PC-9 (cell line): ENCODE measurements at regions not wholly inside any gene's neighbourhood (a gene's known extent, or its start where the extent isn't known, plus 50 kb on each side); places are given as distances from the start of the nearest gene placed in this dataset.

ENCODE experiments used
- BruUV-seq: library from RNA; stranded (reverse); fragments of 400-500 nt; replicated peaks from 2 replicates; lab custom pipeline; 2021; lab: Mats Ljungman, UMichigan
- CTCF ChIA-PET: fragments of 300-600 bp; sonication (Branson Sonifier 250); formaldehyde crosslinking; loops from one replicate; lab custom pipeline; 2022; ENCODE audit warnings: antibody characterized with exemption; lab: Charles Lee
- POLR2A ChIA-PET: fragments of 300-600 bp; sonication (Branson Sonifier 250); formaldehyde crosslinking; loops from one replicate; lab custom pipeline; 2022; ENCODE audit warnings: antibody characterized with exemption; ENCODE audit not compliant: unreplicated experiment; lab: Charles Lee
- DNase-seq, 2 experiments: peaks; one replicate each; pipeline versions ENCODE4 v3.0.0 to v3.0.0-alpha.2; 2015 to 2022; ENCODE audit warnings: mixed read lengths in 1 of 2
- H2AFZ ChIP-seq: fragments of 200-600 bp; sonication (generic); 2 replicates; pipeline ENCODE4 v1.8.1; 2017; ENCODE audit warnings: antibody characterized with exemption
- H3F3A ChIP-seq: fragments of 200-600 bp; sonication (generic); 2 replicates; pipeline ENCODE4 v1.8.1; 2017; ENCODE audit warnings: antibody characterized with exemption, mild to moderate bottlenecking, low read depth; ENCODE audit not compliant: insufficient read depth
- H3K27ac ChIP-seq: fragments of 200-600 bp; sonication (generic); 2 replicates; pipeline ENCODE4 v1.6.1; 2016; ENCODE audit warnings: mixed run types
- H3K27me3 ChIP-seq: fragments of 200-600 bp; sonication (generic); 2 replicates; pipeline ENCODE4 v1.6.1; 2016; ENCODE audit warnings: low read depth, mixed run types; ENCODE audit not compliant: insufficient read depth
- H3K36me3 ChIP-seq: fragments of 200-600 bp; sonication (generic); 2 replicates; pipeline ENCODE4 v1.6.1; 2016; ENCODE audit warnings: low read depth, mixed run types
- H3K4me1 ChIP-seq: fragments of 200-600 bp; sonication (generic); replicated peaks from 2 replicates; pipeline ENCODE4 v1.6.1; 2016; ENCODE audit warnings: mixed run types; ENCODE audit not compliant: insufficient read depth
- H3K4me2 ChIP-seq: fragments of 200-600 bp; sonication (generic); 2 replicates; pipeline ENCODE4 v1.6.1; 2017; ENCODE audit warnings: mixed run types
- H3K4me3 ChIP-seq: fragments of 200-600 bp; sonication (generic); 2 replicates; pipeline ENCODE4 v1.6.1; 2016; ENCODE audit warnings: mixed run types
- H3K79me2 ChIP-seq: fragments of 200-600 bp; sonication (generic); 2 replicates; pipeline ENCODE4 v1.6.1; 2017; ENCODE audit warnings: low read depth, mixed run types
- H3K9me2 ChIP-seq: fragments of 200-600 bp; sonication (generic); 2 replicates; pipeline ENCODE4 v1.8.1; 2017; ENCODE audit warnings: mild to moderate bottlenecking; ENCODE audit not compliant: insufficient read depth
- H3K9me3 ChIP-seq: fragments of 200-600 bp; sonication (generic); 2 replicates; pipeline ENCODE4 v1.8.1; 2016; ENCODE audit warnings: low read depth; ENCODE audit not compliant: insufficient read depth
- H4K20me1 ChIP-seq: fragments of 200-600 bp; sonication (generic); 2 replicates; pipeline ENCODE4 v1.8.1; 2017; ENCODE audit not compliant: insufficient read depth
- CTCF ChIP-seq: fragments of 200-600 bp; sonication (generic); conservative IDR thresholded peaks from 2 replicates; pipeline ENCODE4 v1.6.1; 2017; ENCODE audit warnings: mixed run types, antibody characterized with exemption, mild to moderate bottlenecking, moderate library complexity
- EZH2 ChIP-seq: fragments of 200-600 bp; sonication (generic); IDR thresholded peaks from 2 replicates; pipeline ENCODE4 v1.8.0; 2017; ENCODE audit warnings: antibody characterized with exemption, low read depth
- intact Hi-C: fragments of 100-400 bp; cut with micrococcal nuclease; formaldehyde crosslinking; loops from one replicate; pipeline ENCODE4 v1.10.0; 2022; ENCODE audit not compliant: unreplicated experiment

- DNase-seq, result no peak
- H3K9me2 ChIP-seq, result no peaks in the 10 kb centered on the region
- H3K4me1 ChIP-seq, result no peaks in the 10 kb centered on the region
- intact Hi-C loops, result no loop called here
- H4K20me1 ChIP-seq, result no peaks in the 10 kb centered on the region
- BruUV-seq, result no TSS peak
- H3K27me3 ChIP-seq, result no peaks in the 10 kb centered on the region
- H3F3A ChIP-seq, result no peaks in the 10 kb centered on the region
- TF ChIP-seq EZH2, result no peak
- TF ChIP-seq CTCF, result no peak
- H3K27ac ChIP-seq, result no peak overlapping the region
- ChIA-PET POLR2A (no interaction called here), CTCF (no interaction called here)
- no peaks in the 10 kb centered on the region for H3K36me3 ChIP-seq
- H3K4me2 ChIP-seq, result no peak overlapping the region
- no peaks in the 10 kb centered on the region for H3K79me2 ChIP-seq
- no peak overlapping the region for H2AFZ ChIP-seq
- no peaks in the 10 kb centered on the region for H3K9me3 ChIP-seq
- H3K4me3 ChIP-seq, result no peak overlapping the region
Observed at GRCh38 chr4:58734030-58734674, 1624.0 kb upstream of the IGFBP7 start.

GRCh38 chr4:58732973-58733372 lies 1622.8 kb upstream of the IGFBP7 start:
- ChIA-PET POLR2A (no interaction called here), CTCF (no interaction called here)
- no peaks in the 10 kb centered on the region for H3K9me3 ChIP-seq
- no peaks in the 10 kb centered on the region for H3K4me1 ChIP-seq
- H3K4me3 ChIP-seq, result no peak overlapping the region
- no peaks in the 10 kb centered on the region for H3K79me2 ChIP-seq
- H3K27me3 ChIP-seq, result no peaks in the 10 kb centered on the region
- no TSS peak for BruUV-seq
- TF ChIP-seq CTCF, result no peak
- no peak for TF ChIP-seq EZH2
- no peak overlapping the region for H2AFZ ChIP-seq
- no peaks in the 10 kb centered on the region for H3F3A ChIP-seq
- no peak overlapping the region for H3K27ac ChIP-seq
- no peaks in the 10 kb centered on the region for H3K36me3 ChIP-seq
- no peak for DNase-seq
- H3K4me2 ChIP-seq, result no peak overlapping the region
- no peaks in the 10 kb centered on the region for H4K20me1 ChIP-seq
- H3K9me2 ChIP-seq, result no peaks in the 10 kb centered on the region
- intact Hi-C loops, result no loop called here

GRCh38 chr4:58723954-58724353 lies 1613.8 kb upstream of the IGFBP7 start:
- no peaks in the 10 kb centered on the region for H3K9me2 ChIP-seq
- no peak overlapping the region for H3K4me3 ChIP-seq
- no peaks in the 10 kb centered on the region for H3K4me1 ChIP-seq
- intact Hi-C loops, result no loop called here
- CTCF ChIA-PET, result no interaction called here
- H3K27ac ChIP-seq, result no peak overlapping the region
- no peaks in the 10 kb centered on the region for H3K36me3 ChIP-seq
- TF ChIP-seq CTCF, result no peak
- TF ChIP-seq EZH2, result no peak
- no peaks in the 10 kb centered on the region for H3F3A ChIP-seq
- no peak overlapping the region for H2AFZ ChIP-seq
- DNase-seq, result no peak
- H3K27me3 ChIP-seq, result no peaks in the 10 kb centered on the region
- no peaks in the 10 kb centered on the region for H3K9me3 ChIP-seq
- POLR2A ChIA-PET, result no interaction called here
- no peaks in the 10 kb centered on the region for H4K20me1 ChIP-seq
- no peaks in the 10 kb centered on the region for H3K79me2 ChIP-seq
- no peak overlapping the region for H3K4me2 ChIP-seq
- BruUV-seq, result no TSS peak
